PC-9 (cell line): ENCODE measurements at regions not wholly inside any gene's neighbourhood (a gene's known extent, or its start where the extent isn't known, plus 50 kb on each side); places are given as distances from the start of the nearest gene placed in this dataset.
"Not testable (repeated sequence)": the region's sequence is repeated elsewhere in the genome, so short reads cannot be mapped to it uniquely, and the experiment has no call there.

ENCODE experiments used
- BruUV-seq: library from RNA; stranded (reverse); fragments of 400-500 nt; replicated peaks from 2 replicates; lab custom pipeline; 2021; lab: Mats Ljungman, UMichigan
- CTCF ChIA-PET: fragments of 300-600 bp; sonication (Branson Sonifier 250); formaldehyde crosslinking; loops from one replicate; lab custom pipeline; 2022; ENCODE audit warnings: antibody characterized with exemption; lab: Charles Lee
- POLR2A ChIA-PET: fragments of 300-600 bp; sonication (Branson Sonifier 250); formaldehyde crosslinking; loops from one replicate; lab custom pipeline; 2022; ENCODE audit warnings: antibody characterized with exemption; ENCODE audit not compliant: unreplicated experiment; lab: Charles Lee
- DNase-seq, 2 experiments: peaks; one replicate each; pipeline versions ENCODE4 v3.0.0 to v3.0.0-alpha.2; 2015 to 2022; ENCODE audit warnings: mixed read lengths in 1 of 2
- H2AFZ ChIP-seq: fragments of 200-600 bp; sonication (generic); 2 replicates; pipeline ENCODE4 v1.8.1; 2017; ENCODE audit warnings: antibody characterized with exemption
- H3F3A ChIP-seq: fragments of 200-600 bp; sonication (generic); 2 replicates; pipeline ENCODE4 v1.8.1; 2017; ENCODE audit warnings: antibody characterized with exemption, mild to moderate bottlenecking, low read depth; ENCODE audit not compliant: insufficient read depth
- H3K27ac ChIP-seq: fragments of 200-600 bp; sonication (generic); 2 replicates; pipeline ENCODE4 v1.6.1; 2016; ENCODE audit warnings: mixed run types
- H3K27me3 ChIP-seq: fragments of 200-600 bp; sonication (generic); 2 replicates; pipeline ENCODE4 v1.6.1; 2016; ENCODE audit warnings: low read depth, mixed run types; ENCODE audit not compliant: insufficient read depth
- H3K36me3 ChIP-seq: fragments of 200-600 bp; sonication (generic); 2 replicates; pipeline ENCODE4 v1.6.1; 2016; ENCODE audit warnings: low read depth, mixed run types
- H3K4me1 ChIP-seq: fragments of 200-600 bp; sonication (generic); replicated peaks from 2 replicates; pipeline ENCODE4 v1.6.1; 2016; ENCODE audit warnings: mixed run types; ENCODE audit not compliant: insufficient read depth
- H3K4me2 ChIP-seq: fragments of 200-600 bp; sonication (generic); 2 replicates; pipeline ENCODE4 v1.6.1; 2017; ENCODE audit warnings: mixed run types
- H3K4me3 ChIP-seq: fragments of 200-600 bp; sonication (generic); 2 replicates; pipeline ENCODE4 v1.6.1; 2016; ENCODE audit warnings: mixed run types
- H3K79me2 ChIP-seq: fragments of 200-600 bp; sonication (generic); 2 replicates; pipeline ENCODE4 v1.6.1; 2017; ENCODE audit warnings: low read depth, mixed run types
- H3K9me2 ChIP-seq: fragments of 200-600 bp; sonication (generic); 2 replicates; pipeline ENCODE4 v1.8.1; 2017; ENCODE audit warnings: mild to moderate bottlenecking; ENCODE audit not compliant: insufficient read depth
- H3K9me3 ChIP-seq: fragments of 200-600 bp; sonication (generic); 2 replicates; pipeline ENCODE4 v1.8.1; 2016; ENCODE audit warnings: low read depth; ENCODE audit not compliant: insufficient read depth
- H4K20me1 ChIP-seq: fragments of 200-600 bp; sonication (generic); 2 replicates; pipeline ENCODE4 v1.8.1; 2017; ENCODE audit not compliant: insufficient read depth
- CTCF ChIP-seq: fragments of 200-600 bp; sonication (generic); conservative IDR thresholded peaks from 2 replicates; pipeline ENCODE4 v1.6.1; 2017; ENCODE audit warnings: mixed run types, antibody characterized with exemption, mild to moderate bottlenecking, moderate library complexity
- EZH2 ChIP-seq: fragments of 200-600 bp; sonication (generic); IDR thresholded peaks from 2 replicates; pipeline ENCODE4 v1.8.0; 2017; ENCODE audit warnings: antibody characterized with exemption, low read depth
- intact Hi-C: fragments of 100-400 bp; cut with micrococcal nuclease; formaldehyde crosslinking; loops from one replicate; pipeline ENCODE4 v1.10.0; 2022; ENCODE audit not compliant: unreplicated experiment

DNA sequence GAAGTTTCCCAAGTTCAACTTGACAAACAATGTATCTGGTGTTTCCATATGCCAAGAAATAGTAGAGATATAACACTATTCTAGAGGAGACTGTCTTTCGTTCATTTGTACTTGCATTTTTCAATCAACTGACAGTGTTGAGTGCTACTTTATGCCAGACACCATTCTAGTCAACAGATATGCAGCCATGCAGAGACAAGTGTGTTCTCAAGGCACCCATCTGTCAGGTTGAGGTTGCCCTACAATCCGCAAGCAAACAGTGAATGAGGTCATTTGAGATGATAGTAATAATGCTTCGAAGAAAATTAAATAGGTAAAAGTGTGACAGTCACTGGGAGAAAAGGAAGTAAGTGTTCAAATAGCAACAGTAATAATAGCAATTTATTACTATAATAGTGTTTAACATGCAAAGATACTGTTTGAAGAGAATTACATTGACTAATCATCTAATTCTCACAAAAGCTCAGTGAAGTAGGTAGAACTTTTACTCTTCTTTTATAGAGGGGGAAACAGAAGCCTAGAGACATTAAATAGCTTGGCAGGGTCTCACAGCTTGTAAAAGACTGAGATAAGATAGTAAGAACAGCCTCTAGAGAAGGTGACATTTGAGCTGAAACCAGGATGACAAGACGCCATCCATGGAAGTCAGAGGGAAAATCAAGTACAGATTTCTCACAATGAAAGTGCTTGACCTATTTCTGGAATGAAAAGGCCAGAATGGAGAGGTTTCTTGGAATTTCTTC, 936.9 kb downstream of the SORCS3 start:
- intact Hi-C loops = no loop called here
- H3K27me3 ChIP-seq = no peaks in the 10 kb centered on the region
- BruUV-seq = no TSS peak
- H3K4me1 ChIP-seq = no peaks in the 10 kb centered on the region
- H3K4me2 ChIP-seq = no peak overlapping the region
- no peak for DNase-seq
- H3K9me2 ChIP-seq = no peaks in the 10 kb centered on the region
- no peaks in the 10 kb centered on the region for H3K79me2 ChIP-seq
- H3F3A ChIP-seq = no peaks in the 10 kb centered on the region
- ChIA-PET POLR2A (no interaction called here), CTCF (no interaction called here)
- no peak overlapping the region for H3K27ac ChIP-seq
- H3K9me3 ChIP-seq = no peaks in the 10 kb centered on the region
- H3K4me3 ChIP-seq = no peak overlapping the region
- no peaks in the 10 kb centered on the region for H3K36me3 ChIP-seq
- no peaks in the 10 kb centered on the region for H4K20me1 ChIP-seq
- H2AFZ ChIP-seq = no peak overlapping the region
- no peak for TF ChIP-seq EZH2
- TF ChIP-seq CTCF = no peak

- POLR2A ChIA-PET = no interaction called here
- CTCF ChIA-PET = no interaction called here
- Histone ChIP-seq H3K79me2 (no peaks in the 10 kb centered on the region), H3K4me2 (no peak overlapping the region), H4K20me1 (no peaks in the 10 kb centered on the region), H3K4me1 (no peaks in the 10 kb centered on the region), H3K36me3 (no peaks in the 10 kb centered on the region), H3K9me2 (no peaks in the 10 kb centered on the region), H3F3A (no peaks in the 10 kb centered on the region), H3K27ac (no peak overlapping the region), H3K9me3 (no peaks in the 10 kb centered on the region), H3K4me3 (no peak overlapping the region), H2AFZ (no peak overlapping the region), H3K27me3 (no peaks in the 10 kb centered on the region)
- DNase-seq = no peak
- intact Hi-C loops = no loop called here
- TF ChIP-seq CTCF (no peak), EZH2 (no peak)
- no TSS peak for BruUV-seq
Observed at GRCh38 chr10:105559333-105560097, 918.4 kb downstream of the SORCS3 start.

GRCh38 chr10:105550453-105550852, 909.4 kb downstream of the SORCS3 start:
- CTCF ChIA-PET = not testable (repeated sequence)

More at GRCh38 chr10:105550453-105550852, 909.4 kb downstream of the SORCS3 start:
- H2AFZ ChIP-seq, H3K36me3 ChIP-seq, H3K27me3 ChIP-seq, DNase-seq, H3K4me2 ChIP-seq, H3K9me2 ChIP-seq, H3K4me1 ChIP-seq, H3K27ac ChIP-seq, H3F3A ChIP-seq, POLR2A ChIA-PET, H3K9me3 ChIP-seq, H4K20me1 ChIP-seq, H3K4me3 ChIP-seq, BruUV-seq, H3K79me2 ChIP-seq, intact Hi-C loops: not testable (repeated sequence)
